ENCODE measurements at regions not wholly inside any gene's neighbourhood (a gene's known extent, or its start where the extent isn't known, plus 50 kb on each side); places are given as distances from the start of the nearest gene placed in this dataset.

DNA sequence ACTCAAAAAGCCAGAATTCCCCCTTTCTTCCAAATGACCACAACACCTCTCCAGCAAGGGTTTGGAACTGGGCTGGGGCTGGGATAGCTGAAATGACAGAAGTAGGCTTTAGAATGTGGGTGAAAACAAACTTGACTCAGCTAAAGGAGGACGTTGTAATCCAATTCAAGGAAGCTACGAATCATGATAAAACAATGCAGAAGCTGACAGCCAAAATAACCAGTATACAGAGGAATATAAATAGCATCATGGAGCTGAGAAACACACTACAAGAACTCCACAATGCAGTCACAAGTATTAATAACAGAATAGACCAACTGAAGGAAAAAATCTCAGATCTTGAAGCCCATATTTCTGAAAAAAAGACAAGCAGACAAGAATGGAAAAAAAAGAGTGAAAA is 95.8 kb upstream of the TET2 start:
- no TSS peak for BruUV-seq (replicated peaks)
- Histone ChIP-seq H3K9ac (replicated peaks; ENCODE audit: extremely low read depth, insufficient read depth, low read length) (no peak overlapping the region), H3K4me2 (ENCODE audit: insufficient read depth, low read length) (no peak overlapping the region), H3K9me3 (replicated peaks; ENCODE audit: control insufficient read depth, insufficient read depth, low read length) (no peaks in the 10 kb centered on the region), H3K4me1 (ENCODE audit: control insufficient read depth, extremely low read depth, insufficient read depth, low read length) (no peaks in the 10 kb centered on the region), H3K36me3 (ENCODE audit: control insufficient read depth in 2 of 2, extremely low read depth in 1 of 2, insufficient read depth in 2 of 2, low read length in 2 of 2) (no peaks in the 10 kb centered on the region), H3K27ac (ENCODE audit: insufficient read depth, low read depth, low read length) (no peak overlapping the region), H3K27me3 (ENCODE audit: control insufficient read depth in 2 of 2, insufficient read depth in 2 of 2, low read length in 2 of 2) (no peaks in the 10 kb centered on the region), H3K9me1 (replicated peaks; ENCODE audit: control insufficient read depth, extremely low read depth, insufficient read depth, low read length) (no peaks in the 10 kb centered on the region), H2AFZ (ENCODE audit: low read depth, low read length) (no peak overlapping the region), H4K20me1 (replicated peaks; ENCODE audit: control insufficient read depth, extremely low read depth, insufficient read depth, low read length) (no peaks in the 10 kb centered on the region), H3K4me3 (replicated peaks in 1 of 3; ENCODE audit: insufficient read depth in 1 of 3, low read depth in 1 of 3, low read length in 3 of 3) (no peak overlapping the region), H3K79me2 (ENCODE audit: control insufficient read depth, insufficient read depth, low read length) (no peaks in the 10 kb centered on the region)
- intact Hi-C loops (cut with micrococcal nuclease) (no loop called here), dilution Hi-C loops (cut with MboI; ENCODE audit: extremely low pct_ligation_motif_present, low sequenced_read_pairs) (no loop called here)
- ChIA-PET CTCF (no interaction called here), POLR2A (no interaction called here)
- peak; percentile 53 for DNase-seq (ENCODE audit: low read depth, low spot score)
- TF ChIP-seq MYC (IDR thresholded peaks at IDR 0.05; ENCODE audit: low read depth, low read length) = no peak
- TF ChIP-seq FOS (IDR thresholded peaks at IDR 0.05; ENCODE audit: borderline replicate concordance, insufficient read depth, low read length) = peak; percentile 12
- no peak for TF ChIP-seq EZH2 (IDR thresholded peaks at IDR 0.05; ENCODE audit: borderline replicate concordance, low read depth, low read length, severe bottlenecking)
- FAIRE-seq = no peak

DNA sequence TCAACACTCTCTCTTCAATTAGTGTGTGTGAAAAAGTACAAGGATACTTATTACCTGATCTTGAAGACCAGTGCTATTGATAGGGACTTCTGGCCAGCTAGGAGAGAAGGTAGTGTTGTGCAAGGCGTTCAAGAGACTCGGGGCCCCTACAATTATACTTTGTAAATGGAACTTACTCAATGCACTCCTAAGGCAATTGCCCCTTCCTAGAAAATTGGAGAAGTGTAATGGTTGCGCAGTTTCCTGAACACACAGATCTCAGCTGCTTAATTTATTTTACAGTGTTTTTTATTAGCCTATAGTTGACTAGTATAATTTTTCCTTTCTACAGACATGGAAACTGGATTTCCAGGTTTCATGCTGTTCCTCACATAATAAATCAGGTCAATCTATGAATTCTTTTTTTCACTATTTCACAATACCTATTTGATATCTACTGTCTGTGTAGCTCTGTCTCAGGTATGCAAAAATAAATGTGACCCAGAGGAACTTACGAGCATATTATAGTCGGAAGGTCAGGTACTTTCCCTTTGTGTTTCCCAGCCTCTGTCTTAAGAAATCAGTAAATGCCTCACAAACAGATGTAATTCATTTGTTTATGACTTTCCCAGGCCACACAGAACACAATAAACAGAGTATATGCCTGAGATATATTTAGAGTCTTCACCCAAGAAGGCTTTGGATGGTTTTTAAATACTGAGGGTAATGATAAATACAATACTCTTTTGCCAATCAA is 89.1 kb upstream of the TET2 start:
- Histone ChIP-seq H3K4me3 (replicated peaks in 1 of 3; ENCODE audit: insufficient read depth in 1 of 3, low read depth in 1 of 3, low read length in 3 of 3) (no peak overlapping the region), H3K4me1 (ENCODE audit: control insufficient read depth, extremely low read depth, insufficient read depth, low read length) (no peaks in the 10 kb centered on the region), H3K36me3 (ENCODE audit: control insufficient read depth in 2 of 2, extremely low read depth in 1 of 2, insufficient read depth in 2 of 2, low read length in 2 of 2) (no peaks in the 10 kb centered on the region), H3K4me2 (ENCODE audit: insufficient read depth, low read length) (no peak overlapping the region), H3K79me2 (ENCODE audit: control insufficient read depth, insufficient read depth, low read length) (no peaks in the 10 kb centered on the region), H4K20me1 (replicated peaks; ENCODE audit: control insufficient read depth, extremely low read depth, insufficient read depth, low read length) (no peaks in the 10 kb centered on the region), H3K9ac (replicated peaks; ENCODE audit: extremely low read depth, insufficient read depth, low read length) (no peak overlapping the region), H3K27me3 (ENCODE audit: control insufficient read depth in 2 of 2, insufficient read depth in 2 of 2, low read length in 2 of 2) (no peaks in the 10 kb centered on the region), H2AFZ (ENCODE audit: low read depth, low read length) (no peak overlapping the region), H3K9me3 (replicated peaks; ENCODE audit: control insufficient read depth, insufficient read depth, low read length) (no peaks in the 10 kb centered on the region), H3K27ac (ENCODE audit: insufficient read depth, low read depth, low read length) (no peak overlapping the region), H3K9me1 (replicated peaks; ENCODE audit: control insufficient read depth, extremely low read depth, insufficient read depth, low read length) (no peaks in the 10 kb centered on the region)
- CTCF ChIA-PET = interaction anchor here (0.8 kb wide), 1 partner anchor 10 kb away, joined by 3 read pairs; no protein-coding TSS in a partner anchor
- intact Hi-C loops (cut with micrococcal nuclease) = no loop called here
- dilution Hi-C loops (cut with MboI; ENCODE audit: extremely low pct_ligation_motif_present, low sequenced_read_pairs) = no loop called here
- DNase-seq (ENCODE audit: low read depth, low spot score) (no peak), FAIRE-seq (no peak)
- TF ChIP-seq, protein P1, sequence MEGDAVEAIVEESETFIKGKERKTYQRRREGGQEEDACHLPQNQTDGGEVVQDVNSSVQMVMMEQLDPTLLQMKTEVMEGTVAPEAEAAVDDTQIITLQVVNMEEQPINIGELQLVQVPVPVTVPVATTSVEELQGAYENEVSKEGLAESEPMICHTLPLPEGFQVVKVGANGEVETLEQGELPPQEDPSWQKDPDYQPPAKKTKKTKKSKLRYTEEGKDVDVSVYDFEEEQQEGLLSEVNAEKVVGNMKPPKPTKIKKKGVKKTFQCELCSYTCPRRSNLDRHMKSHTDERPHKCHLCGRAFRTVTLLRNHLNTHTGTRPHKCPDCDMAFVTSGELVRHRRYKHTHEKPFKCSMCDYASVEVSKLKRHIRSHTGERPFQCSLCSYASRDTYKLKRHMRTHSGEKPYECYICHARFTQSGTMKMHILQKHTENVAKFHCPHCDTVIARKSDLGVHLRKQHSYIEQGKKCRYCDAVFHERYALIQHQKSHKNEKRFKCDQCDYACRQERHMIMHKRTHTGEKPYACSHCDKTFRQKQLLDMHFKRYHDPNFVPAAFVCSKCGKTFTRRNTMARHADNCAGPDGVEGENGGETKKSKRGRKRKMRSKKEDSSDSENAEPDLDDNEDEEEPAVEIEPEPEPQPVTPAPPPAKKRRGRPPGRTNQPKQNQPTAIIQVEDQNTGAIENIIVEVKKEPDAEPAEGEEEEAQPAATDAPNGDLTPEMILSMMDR (IDR thresholded peaks at IDR 0.05; ENCODE audit: extremely low read depth in 1 of 2, insufficient read depth in 1 of 2, low read depth in 1 of 2, low read length in 2 of 2) = no peak
- TF ChIP-seq EZH2 (IDR thresholded peaks at IDR 0.05; ENCODE audit: borderline replicate concordance, low read depth, low read length, severe bottlenecking) (no peak), GATA2 (IDR thresholded peaks at IDR 0.05; ENCODE audit: insufficient read depth, insufficient read length, low read depth, low read length) (no peak), POLR2AphosphoS5 (IDR thresholded peaks at IDR 0.05; ENCODE audit: insufficient read depth, low read depth, low read length) (no peak), POLR2A (IDR thresholded peaks at IDR 0.05; ENCODE audit: low read depth, low read length) (no peak), JUN (IDR thresholded peaks at IDR 0.05; ENCODE audit: borderline replicate concordance, insufficient read depth, insufficient read length, low read depth) (no peak), MYC (IDR thresholded peaks at IDR 0.05; ENCODE audit: low read depth, low read length) (no peak), FOS (IDR thresholded peaks at IDR 0.05; ENCODE audit: borderline replicate concordance, insufficient read depth, low read length) (no peak)
- TF ChIP-seq, protein P2, sequence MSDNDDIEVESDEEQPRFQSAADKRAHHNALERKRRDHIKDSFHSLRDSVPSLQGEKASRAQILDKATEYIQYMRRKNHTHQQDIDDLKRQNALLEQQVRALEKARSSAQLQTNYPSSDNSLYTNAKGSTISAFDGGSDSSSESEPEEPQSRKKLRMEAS (IDR thresholded peaks at IDR 0.05; ENCODE audit: insufficient read depth, insufficient read length) = no peak
- BruUV-seq (replicated peaks) = no TSS peak
- POLR2A ChIA-PET = no interaction called here

All from endothelial cell of umbilical vein (primary cell).